GM12875 (cell line): ENCODE measurements at regions not wholly inside any gene's neighbourhood (a gene's known extent, or its start where the extent isn't known, plus 50 kb on each side); places are given as distances from the start of the nearest gene placed in this dataset.
A peak's percentile ranks its signal among the peaks of the same experiment; 100 is the strongest.
"Not testable (repeated sequence)": the region's sequence is repeated elsewhere in the genome, so short reads cannot be mapped to it uniquely, and the experiment has no call there.

ENCODE experiments used
- H3K4me3 ChIP-seq: one replicate; pipeline ENCODE4 v1.5.1; 2011; ENCODE audit warnings: low read depth, low read length, control low read depth
- CTCF ChIP-seq: IDR thresholded peaks from 2 replicates; pipeline ENCODE4 v1.5.1; 2011; ENCODE audit warnings: low read depth, mild to moderate bottlenecking, control low read depth, inconsistent platforms, low read length, moderate library complexity, borderline replicate concordance; ENCODE audit not compliant: insufficient read depth

- not testable (repeated sequence) for H3K4me3 ChIP-seq
Observed at GRCh38 chr7:149992366-149992765, 118.6 kb downstream of the ATP6V0E2 start.

GRCh38 chr7:149995369-149996026, 121.7 kb downstream of the ATP6V0E2 start:
- not testable (repeated sequence) for H3K4me3 ChIP-seq

- H3K4me3 ChIP-seq, result not testable (repeated sequence)
- 0 out of 2 replicates have a peak, but pooled peaks have one; percentile 3 for TF ChIP-seq CTCF
Observed at GRCh38 chr7:150000780-150001599, 127.2 kb downstream of the ATP6V0E2 start.

GRCh38 chr7:150003304-150003810, 129.6 kb downstream of the ATP6V0E2 start:
- no peak for TF ChIP-seq CTCF
- no peak overlapping the region for H3K4me3 ChIP-seq

- H3K4me3 ChIP-seq, result not testable (repeated sequence)
Observed at GRCh38 chr7:150003973-150004372, 130.2 kb downstream of the ATP6V0E2 start.

GRCh38 chr7:150004843-150005242, 131.1 kb downstream of the ATP6V0E2 start:
- H3K4me3 ChIP-seq, result not testable (repeated sequence)

GRCh38 chr7:150009620-150010303, 136.0 kb downstream of the ATP6V0E2 start:
- H3K4me3 ChIP-seq, result not testable (repeated sequence)

- H3K4me3 ChIP-seq, result not testable (repeated sequence)
Observed at GRCh38 chr7:150016651-150017189, 143.0 kb downstream of the ATP6V0E2 start.

- not testable (repeated sequence) for H3K4me3 ChIP-seq
Observed at GRCh38 chr7:150020210-150020609, 146.4 kb downstream of the ATP6V0E2 start.

GRCh38 chr7:150024550-150025490, 151.1 kb downstream of the ATP6V0E2 start:
- H3K4me3 ChIP-seq, result not testable (repeated sequence)

- H3K4me3 ChIP-seq, result not testable (repeated sequence)
Observed at GRCh38 chr7:150025802-150026201, 152.0 kb downstream of the ATP6V0E2 start.

- not testable (repeated sequence) for H3K4me3 ChIP-seq
Observed at GRCh38 chr7:150028344-150029012, 154.7 kb downstream of the ATP6V0E2 start.

GRCh38 chr7:150029013-150029389, 155.2 kb downstream of the ATP6V0E2 start:
- not testable (repeated sequence) for H3K4me3 ChIP-seq

- not testable (repeated sequence) for H3K4me3 ChIP-seq
Observed at GRCh38 chr7:150031733-150032132, 158.0 kb downstream of the ATP6V0E2 start.

- not testable (repeated sequence) for H3K4me3 ChIP-seq
Observed at GRCh38 chr7:150033711-150034110, 159.9 kb downstream of the ATP6V0E2 start.

- H3K4me3 ChIP-seq, result not testable (repeated sequence)
Observed at GRCh38 chr7:150035769-150036168, 162.0 kb downstream of the ATP6V0E2 start.
